HFFc6 (cell line): ENCODE measurements at regions not wholly inside any gene's neighbourhood (a gene's known extent, or its start where the extent isn't known, plus 50 kb on each side); places are given as distances from the start of the nearest gene placed in this dataset.

ENCODE experiments used
- DNase-seq: peaks from one replicate; pipeline ENCODE4 v3.0.0-alpha.2; 2018
- H3K27ac Mint-ChIP-seq: 2 replicates; pipeline ENCODE4 v1.8.0; 2020; ENCODE audit warnings: mild to moderate bottlenecking, mixed read lengths
- H3K27me3 Mint-ChIP-seq: 2 replicates; pipeline ENCODE4 v1.8.0; 2021; ENCODE audit warnings: mild to moderate bottlenecking, moderate library complexity, mixed read lengths; ENCODE audit not compliant: insufficient read depth
- H3K36me3 Mint-ChIP-seq: 2 replicates; pipeline ENCODE4 v1.8.0; 2021; ENCODE audit warnings: low read depth, mixed read lengths
- H3K4me1 Mint-ChIP-seq: 2 replicates; pipeline ENCODE4 v1.8.0; 2020; ENCODE audit warnings: low read depth, mixed read lengths
- H3K4me3 Mint-ChIP-seq: 2 replicates; pipeline ENCODE4 v1.8.0; 2020; ENCODE audit warnings: mild to moderate bottlenecking, moderate library complexity, mixed read lengths
- H3K9me3 Mint-ChIP-seq: 2 replicates; pipeline ENCODE4 v1.8.0; 2020; ENCODE audit warnings: mild to moderate bottlenecking, mixed read lengths
- TF ChIP-seq, protein P1 (sequence below): fragments of 200-600 bp; sonication (generic); IDR thresholded peaks from 2 replicates; pipeline ENCODE4 v1.5.0; 2021; ENCODE audit warnings: antibody characterized with exemption, mild to moderate bottlenecking

DNA sequence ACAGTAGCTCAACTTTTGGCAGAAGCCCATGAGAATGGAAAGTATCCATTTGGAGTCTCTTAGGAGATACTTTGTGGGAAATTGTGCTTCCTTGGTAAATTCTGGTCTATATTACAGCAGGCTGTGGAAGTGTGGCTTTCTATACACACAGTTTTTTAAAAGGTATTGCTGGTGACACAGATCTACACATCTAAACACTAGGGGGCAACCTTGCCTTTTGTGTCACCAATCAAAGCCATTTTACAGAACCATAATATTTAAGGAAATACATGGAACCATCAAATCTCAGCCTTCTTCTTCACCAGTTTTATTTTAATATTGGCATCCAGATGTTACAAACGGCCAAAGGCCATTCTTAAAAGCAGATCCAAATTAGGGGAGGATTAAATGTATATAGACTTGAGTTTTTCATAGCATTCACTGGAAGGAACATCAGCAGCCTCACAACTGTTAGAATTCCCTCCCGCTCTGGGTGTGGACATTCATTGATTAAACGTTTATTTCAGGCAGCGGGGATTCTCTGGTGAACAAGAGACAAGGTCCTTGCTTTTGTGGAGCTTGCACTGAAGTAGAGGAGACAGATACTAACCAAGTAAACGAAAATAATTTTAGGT, 132.4 kb upstream of the EPB41L4A start:
- TF ChIP-seq, protein P1, sequence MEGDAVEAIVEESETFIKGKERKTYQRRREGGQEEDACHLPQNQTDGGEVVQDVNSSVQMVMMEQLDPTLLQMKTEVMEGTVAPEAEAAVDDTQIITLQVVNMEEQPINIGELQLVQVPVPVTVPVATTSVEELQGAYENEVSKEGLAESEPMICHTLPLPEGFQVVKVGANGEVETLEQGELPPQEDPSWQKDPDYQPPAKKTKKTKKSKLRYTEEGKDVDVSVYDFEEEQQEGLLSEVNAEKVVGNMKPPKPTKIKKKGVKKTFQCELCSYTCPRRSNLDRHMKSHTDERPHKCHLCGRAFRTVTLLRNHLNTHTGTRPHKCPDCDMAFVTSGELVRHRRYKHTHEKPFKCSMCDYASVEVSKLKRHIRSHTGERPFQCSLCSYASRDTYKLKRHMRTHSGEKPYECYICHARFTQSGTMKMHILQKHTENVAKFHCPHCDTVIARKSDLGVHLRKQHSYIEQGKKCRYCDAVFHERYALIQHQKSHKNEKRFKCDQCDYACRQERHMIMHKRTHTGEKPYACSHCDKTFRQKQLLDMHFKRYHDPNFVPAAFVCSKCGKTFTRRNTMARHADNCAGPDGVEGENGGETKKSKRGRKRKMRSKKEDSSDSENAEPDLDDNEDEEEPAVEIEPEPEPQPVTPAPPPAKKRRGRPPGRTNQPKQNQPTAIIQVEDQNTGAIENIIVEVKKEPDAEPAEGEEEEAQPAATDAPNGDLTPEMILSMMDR, result peak; percentile 90

DNA sequence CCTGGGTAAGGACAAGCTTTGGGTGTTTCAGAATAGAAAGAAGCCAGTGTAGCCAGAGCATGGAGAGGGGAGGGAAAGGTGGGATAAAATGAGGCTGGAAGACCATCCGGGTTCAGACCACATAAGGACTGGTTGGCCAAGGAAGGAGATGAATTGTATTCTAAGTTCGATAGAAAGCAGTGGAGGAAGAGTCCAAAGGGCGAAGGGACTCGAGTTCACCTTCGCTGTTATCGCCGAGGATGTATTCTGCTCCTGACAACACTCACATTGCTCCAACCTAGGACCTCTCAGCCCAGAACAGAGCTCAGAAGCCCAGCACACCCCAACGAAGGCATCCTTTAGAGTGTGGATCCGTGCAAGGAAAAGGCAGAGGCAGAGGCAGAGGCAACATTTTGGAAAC, 133.1 kb upstream of the EPB41L4A start:
- TF ChIP-seq, protein P1, result no peak
- H3K4me3 Mint-ChIP-seq, result no peak overlapping the region
- DNase-seq, result no peak
- H3K27me3 Mint-ChIP-seq, result no peaks in the 10 kb centered on the region
- no peaks in the 10 kb centered on the region for H3K36me3 Mint-ChIP-seq
- H3K9me3 Mint-ChIP-seq, result no peaks in the 10 kb centered on the region
- no peak overlapping the region for H3K27ac Mint-ChIP-seq
- H3K4me1 Mint-ChIP-seq, result peaks cover 44% of the 10 kb centered on the region

More for the DNA sequence above, 132.4 kb upstream of the EPB41L4A start:
- Mint-ChIP-seq H3K4me3 (no peak overlapping the region), H3K27ac (no peak overlapping the region), H3K36me3 (no peaks in the 10 kb centered on the region), H3K27me3 (no peaks in the 10 kb centered on the region; the same call in 1 of the 2 replicates), H3K4me1 (peaks cover 44% of the 10 kb centered on the region), H3K9me3 (no peaks in the 10 kb centered on the region)
- DNase-seq, result peak; percentile 65

DNA sequence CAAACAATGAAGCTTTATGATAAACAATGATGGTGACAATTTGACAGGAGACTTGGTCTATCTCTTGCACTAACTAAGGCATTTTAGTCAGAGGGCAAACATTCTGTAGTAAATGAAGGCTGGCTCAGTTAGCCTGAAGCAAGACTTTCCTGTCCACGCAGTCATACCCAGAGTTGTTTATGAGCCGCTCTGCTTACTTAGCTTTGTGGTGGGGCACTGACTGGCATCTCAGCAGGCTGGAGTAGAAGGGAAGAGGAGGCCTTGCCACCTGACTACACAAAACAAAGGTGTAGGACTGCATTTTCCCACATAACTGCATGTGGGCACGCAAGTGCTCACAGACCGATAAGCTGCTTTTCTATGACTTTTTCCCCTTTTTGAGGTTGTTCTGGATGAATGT, 133.7 kb upstream of the EPB41L4A start:
- Mint-ChIP-seq H3K27ac (no peak overlapping the region), H3K4me3 (no peak overlapping the region), H3K36me3 (no peaks in the 10 kb centered on the region), H3K9me3 (no peaks in the 10 kb centered on the region), H3K27me3 (no peaks in the 10 kb centered on the region), H3K4me1 (peaks cover 41% of the 10 kb centered on the region)
- TF ChIP-seq, protein P1, result no peak
- no peak for DNase-seq

DNA sequence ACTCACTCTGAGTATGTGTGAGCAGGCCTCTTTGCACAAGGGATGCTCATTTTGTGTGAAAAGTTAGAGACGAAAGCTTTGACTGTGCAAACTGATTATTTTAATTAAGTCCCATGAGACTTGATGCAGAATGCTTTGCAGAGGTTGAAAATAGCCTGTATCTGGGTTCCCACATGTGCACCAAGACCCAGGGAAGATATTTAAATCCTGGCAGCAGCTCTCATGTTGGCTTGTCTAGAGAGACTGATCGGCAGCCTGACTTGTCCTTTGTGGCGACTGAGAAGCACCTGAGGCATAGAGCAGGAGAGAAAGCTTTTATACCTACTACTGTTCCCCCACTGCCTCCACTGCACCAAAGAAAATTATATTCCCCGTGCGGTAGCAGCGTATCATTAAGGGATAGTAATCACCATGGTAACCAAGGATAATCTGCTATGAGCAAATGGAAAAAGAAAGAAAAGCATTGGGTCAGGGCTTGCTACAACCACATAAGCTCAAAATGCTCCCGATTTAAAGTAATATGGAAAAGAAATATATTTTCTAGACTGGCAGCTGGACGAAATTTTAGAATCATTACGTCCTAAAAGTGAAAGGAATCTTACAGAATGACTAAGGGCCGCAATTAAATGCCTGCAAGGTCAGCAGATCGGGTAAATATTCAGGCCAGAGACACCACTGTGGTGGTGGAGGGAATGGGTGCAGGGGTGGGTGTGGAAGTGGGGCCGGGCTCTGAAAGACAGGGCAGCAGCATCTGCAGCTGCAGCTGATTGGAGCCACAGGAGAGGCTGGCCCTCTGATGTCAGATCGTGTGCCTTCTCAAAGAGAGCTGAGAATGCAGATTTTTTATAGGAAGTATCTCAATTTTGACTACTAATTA, 135.3 kb upstream of the EPB41L4A start:
- Mint-ChIP-seq H3K9me3 (no peaks in the 10 kb centered on the region), H3K27me3 (no peaks in the 10 kb centered on the region), H3K27ac (peak overlapping the region; percentile 44; the same call in 1 of the 2 replicates), H3K4me1 (peaks cover 26% of the 10 kb centered on the region), H3K36me3 (no peaks in the 10 kb centered on the region), H3K4me3 (peak overlapping the region; percentile 72)
- TF ChIP-seq, protein P1, result no peak
- peak; percentile 15 for DNase-seq

DNA sequence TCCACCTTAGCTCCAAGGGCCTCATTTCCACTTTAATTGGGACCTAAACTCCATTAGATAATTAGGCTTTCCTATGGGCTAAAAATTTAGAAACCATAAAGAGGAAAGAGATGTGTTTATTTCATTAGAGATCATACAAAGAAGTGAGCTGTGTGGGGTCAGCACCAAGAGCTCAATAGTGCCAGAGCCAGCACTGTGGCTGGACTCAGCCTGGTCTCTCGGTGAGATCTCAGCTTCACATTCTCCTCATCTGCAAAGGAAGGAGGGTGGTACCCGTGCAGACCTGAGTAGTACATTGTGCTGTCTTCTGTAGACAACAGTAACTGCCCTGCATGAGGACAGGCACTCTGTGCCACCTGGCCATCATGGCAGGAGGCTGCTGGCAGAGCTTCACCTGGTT, 136.1 kb upstream of the EPB41L4A start:
- no peaks in the 10 kb centered on the region for H3K9me3 Mint-ChIP-seq
- DNase-seq, result no peak
- H3K27me3 Mint-ChIP-seq, result no peaks in the 10 kb centered on the region
- TF ChIP-seq, protein P1, result no peak
- H3K4me1 Mint-ChIP-seq, result peaks cover 23% of the 10 kb centered on the region
- no peaks in the 10 kb centered on the region for H3K36me3 Mint-ChIP-seq
- peak overlapping the region; percentile 72; the same call in 1 of the 2 replicates for H3K4me3 Mint-ChIP-seq
- peak overlapping the region; percentile 44; the same call in 1 of the 2 replicates for H3K27ac Mint-ChIP-seq
